ENCODE measurements at regions not wholly inside any gene's neighbourhood (a gene's known extent, or its start where the extent isn't known, plus 50 kb on each side); places are given as distances from the start of the nearest gene placed in this dataset.

DNA sequence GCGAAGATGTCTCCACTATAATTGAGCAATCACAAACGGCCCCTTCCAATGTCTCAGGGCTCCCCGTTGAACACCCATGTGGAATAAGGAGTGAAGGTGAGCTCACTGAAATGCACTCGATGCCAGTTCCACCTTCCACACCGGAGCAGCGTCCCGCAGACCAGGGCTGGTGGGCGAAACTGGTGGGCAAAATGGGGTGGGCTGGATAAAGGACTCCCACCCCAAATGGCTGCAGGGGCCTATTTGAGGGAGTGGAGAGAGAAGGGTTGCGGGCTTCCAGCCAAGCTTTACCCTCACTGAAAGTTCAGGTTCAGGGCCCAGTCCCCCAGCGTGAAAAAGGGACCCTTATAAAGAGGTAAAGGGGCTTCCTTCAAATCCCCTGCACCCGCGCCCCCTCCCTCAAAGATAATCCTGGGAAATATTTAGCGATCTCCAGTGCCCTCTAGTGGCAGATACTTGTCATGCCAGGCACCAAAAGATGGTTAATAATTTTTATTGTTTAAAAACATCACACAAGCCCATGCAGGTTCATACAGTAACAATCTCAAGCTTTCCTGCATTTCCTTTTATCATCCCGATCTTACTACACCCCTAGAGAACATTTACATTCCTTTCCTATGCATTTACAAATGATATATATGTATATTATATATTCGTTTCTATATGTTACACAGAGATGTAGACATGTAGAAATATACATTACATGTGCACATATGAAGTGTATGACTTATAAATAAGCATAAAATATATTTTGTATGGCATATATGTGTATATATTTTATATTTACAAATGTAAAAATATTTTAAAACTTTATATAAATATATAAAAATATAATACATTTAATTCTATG, 58.2 kb upstream of the NKX2-2 start:
- TF ChIP-seq, protein P1, sequence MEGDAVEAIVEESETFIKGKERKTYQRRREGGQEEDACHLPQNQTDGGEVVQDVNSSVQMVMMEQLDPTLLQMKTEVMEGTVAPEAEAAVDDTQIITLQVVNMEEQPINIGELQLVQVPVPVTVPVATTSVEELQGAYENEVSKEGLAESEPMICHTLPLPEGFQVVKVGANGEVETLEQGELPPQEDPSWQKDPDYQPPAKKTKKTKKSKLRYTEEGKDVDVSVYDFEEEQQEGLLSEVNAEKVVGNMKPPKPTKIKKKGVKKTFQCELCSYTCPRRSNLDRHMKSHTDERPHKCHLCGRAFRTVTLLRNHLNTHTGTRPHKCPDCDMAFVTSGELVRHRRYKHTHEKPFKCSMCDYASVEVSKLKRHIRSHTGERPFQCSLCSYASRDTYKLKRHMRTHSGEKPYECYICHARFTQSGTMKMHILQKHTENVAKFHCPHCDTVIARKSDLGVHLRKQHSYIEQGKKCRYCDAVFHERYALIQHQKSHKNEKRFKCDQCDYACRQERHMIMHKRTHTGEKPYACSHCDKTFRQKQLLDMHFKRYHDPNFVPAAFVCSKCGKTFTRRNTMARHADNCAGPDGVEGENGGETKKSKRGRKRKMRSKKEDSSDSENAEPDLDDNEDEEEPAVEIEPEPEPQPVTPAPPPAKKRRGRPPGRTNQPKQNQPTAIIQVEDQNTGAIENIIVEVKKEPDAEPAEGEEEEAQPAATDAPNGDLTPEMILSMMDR (IDR thresholded peaks at IDR 0.05; ENCODE audit: insufficient read depth, low read depth, low read length, missing control alignments): peak; percentile 74
- DNase-seq (ENCODE audit: low read depth): peak; percentile 13
- no peak overlapping the region for H3K4me3 ChIP-seq (ENCODE audit: low read depth, low read length)

DNA sequence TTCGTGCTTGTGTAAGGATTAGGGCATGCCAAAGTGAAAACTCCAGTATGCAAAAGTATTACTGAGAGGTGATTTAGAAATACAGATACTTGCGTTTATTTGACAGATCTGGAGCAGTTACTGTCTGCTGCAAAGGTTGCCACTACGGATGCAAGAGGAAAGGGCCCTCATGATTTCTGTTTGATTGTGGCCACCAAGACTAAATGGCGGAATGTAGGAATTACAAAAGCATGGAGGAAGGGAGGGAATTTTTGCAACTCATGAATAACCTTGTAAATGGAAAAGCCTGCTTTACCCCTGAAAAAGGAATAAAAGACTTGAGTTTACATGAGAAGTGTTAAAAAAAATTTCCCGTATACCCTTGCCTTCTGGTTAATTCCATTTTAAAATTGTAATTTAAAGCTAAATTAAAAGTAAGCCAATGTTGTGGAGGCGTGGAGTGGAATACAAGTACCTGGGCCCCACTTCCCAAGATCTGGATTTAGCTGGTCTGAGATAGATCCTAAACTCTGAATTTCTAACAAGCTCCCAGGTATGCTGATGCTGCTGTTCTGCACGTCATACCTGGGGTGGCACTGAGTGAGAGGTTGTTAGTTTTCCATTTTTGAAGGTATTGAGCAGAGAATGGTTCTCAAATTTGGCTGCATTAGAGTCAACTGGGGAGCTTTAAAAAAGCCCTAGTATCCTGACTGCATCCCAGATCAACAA, 56.6 kb upstream of the NKX2-2 start:
- no peak for DNase-seq (ENCODE audit: low read depth)
- TF ChIP-seq, protein P1 (IDR thresholded peaks at IDR 0.05; ENCODE audit: insufficient read depth, low read depth, low read length, missing control alignments): no peak
- H3K4me3 ChIP-seq (ENCODE audit: low read depth, low read length): no peak overlapping the region

DNA sequence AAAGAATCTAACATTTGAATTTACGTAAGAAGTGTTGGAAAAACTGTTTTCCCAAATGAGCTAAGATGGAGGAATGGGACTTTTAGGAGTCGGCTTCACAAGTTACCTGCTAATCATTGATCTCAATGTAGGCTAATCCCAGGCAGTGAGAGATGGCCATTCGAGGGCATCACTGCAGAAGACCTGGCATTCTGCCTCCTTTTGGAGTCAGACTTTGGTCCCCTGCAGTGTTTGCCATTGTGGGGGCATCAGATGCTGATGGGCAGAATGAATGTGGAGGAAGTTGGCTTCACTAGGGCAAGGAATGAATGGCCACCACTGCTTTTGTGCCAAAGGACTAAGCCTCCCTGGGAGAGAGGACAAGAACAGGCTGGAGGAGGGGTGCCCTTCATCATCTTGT, 55.7 kb upstream of the NKX2-2 start:
- DNase-seq (ENCODE audit: low read depth): no peak
- H3K4me3 ChIP-seq (ENCODE audit: low read depth, low read length): no peak overlapping the region
- TF ChIP-seq, protein P1 (IDR thresholded peaks at IDR 0.05; ENCODE audit: insufficient read depth, low read depth, low read length, missing control alignments): no peak

DNA sequence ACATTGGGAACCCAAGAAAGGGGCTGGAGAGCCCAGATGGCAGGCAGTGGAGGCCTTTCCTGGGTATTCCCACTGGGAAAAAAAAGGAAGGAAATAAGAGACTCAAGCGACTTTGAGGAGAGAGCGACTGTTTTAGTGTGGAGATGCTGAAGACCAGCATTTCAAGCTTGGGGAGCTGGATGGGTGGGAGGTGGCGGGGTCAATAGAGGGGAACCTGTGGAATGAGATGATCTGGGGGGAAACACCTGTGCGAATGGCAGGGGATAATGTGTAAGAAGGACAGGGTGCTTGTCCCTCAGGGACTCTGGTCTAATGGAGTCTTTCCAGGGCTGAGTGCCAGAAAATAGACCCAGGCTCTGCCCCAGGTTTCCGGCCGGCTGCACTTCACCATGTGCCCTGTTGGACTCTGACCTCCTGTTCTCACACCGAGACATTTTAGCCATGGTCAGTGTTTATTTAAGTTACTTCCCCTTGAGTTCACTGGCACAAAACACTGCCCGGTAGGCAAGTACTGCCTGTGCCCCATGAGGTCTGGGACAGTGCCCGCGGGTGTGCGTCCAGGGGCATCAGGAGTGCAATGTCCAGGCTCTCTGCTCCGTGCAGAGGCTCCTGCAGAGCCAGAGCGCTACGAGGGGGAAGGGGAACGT, 50.4 kb upstream of the NKX2-2 start:
- H3K4me3 ChIP-seq (ENCODE audit: low read depth, low read length): no peak overlapping the region
- TF ChIP-seq, protein P1 (IDR thresholded peaks at IDR 0.05; ENCODE audit: insufficient read depth, low read depth, low read length, missing control alignments): no peak
- no peak for DNase-seq (ENCODE audit: low read depth)
